Brain microvascular endothelial cell (primary cell): ENCODE measurements at regions not wholly inside any gene's neighbourhood (a gene's known extent, or its start where the extent isn't known, plus 50 kb on each side); places are given as distances from the start of the nearest gene placed in this dataset.

Experiments used
- DNase-seq: peaks from one replicate; pipeline ENCODE4 v3.0.0-alpha.2; 2020
- H3K27ac ChIP-seq: fragments of 250-450 bp; sonication (Bioruptor Pico); 2 replicates; pipeline ENCODE4 v1.5.1; 2020; ENCODE audit warnings: mild to moderate bottlenecking, moderate library complexity
- H3K27me3 ChIP-seq: fragments of 250-450 bp; sonication (Bioruptor Pico); replicated peaks from 2 replicates; pipeline ENCODE4 v1.5.1; 2020; ENCODE audit warnings: mild to moderate bottlenecking
- H3K36me3 ChIP-seq: fragments of 250-450 bp; sonication (Bioruptor Pico); replicated peaks from 2 replicates; pipeline ENCODE4 v1.5.1; 2020; ENCODE audit warnings: mild to moderate bottlenecking
- H3K4me3 ChIP-seq: 2 replicates; pipeline ENCODE4 v1.5.1; 2011; ENCODE audit warnings: low read depth, mild to moderate bottlenecking, control low read depth, low read length, moderate library complexity
- in situ Hi-C: cut with HindIII; loops from 2 replicates; pipeline ENCODE4 v1.10.0; 2017; ENCODE audit warnings: low sequenced_read_pairs, low pct_ligation_motif_present
- TF ChIP-seq, protein P1 (sequence below): IDR thresholded peaks from 2 replicates; pipeline ENCODE4 v1.5.1; 2011; ENCODE audit warnings: low read depth, mild to moderate bottlenecking, moderate library complexity, low read length, control low read depth, inconsistent platforms; ENCODE audit errors: missing control alignments

DNA sequence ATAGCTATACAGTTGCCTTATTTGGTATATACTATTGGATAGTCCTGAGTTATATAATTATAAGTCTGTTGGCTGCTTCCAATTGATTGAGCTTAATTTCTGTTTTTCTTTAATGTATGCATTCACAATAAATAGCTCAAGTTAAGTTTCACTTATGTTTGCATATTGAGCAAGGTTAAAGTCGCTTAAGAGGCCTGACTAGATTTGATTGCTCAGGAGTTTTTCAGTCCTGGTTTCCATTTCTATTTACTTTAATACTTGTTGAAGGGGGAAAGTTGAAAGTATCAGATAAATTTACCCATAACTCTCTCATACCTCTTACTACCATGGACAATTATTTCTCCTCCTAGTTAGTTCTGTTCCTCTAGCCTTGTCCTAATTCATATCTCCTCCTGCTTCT, 294.7 kb downstream of the ARL4A start:
- Histone ChIP-seq H3K36me3 (no peaks in the 10 kb centered on the region), H3K4me3 (no peak overlapping the region), H3K27ac (no peak overlapping the region), H3K27me3 (no peaks in the 10 kb centered on the region)
- DNase-seq, result no peak
- TF ChIP-seq, protein P1, sequence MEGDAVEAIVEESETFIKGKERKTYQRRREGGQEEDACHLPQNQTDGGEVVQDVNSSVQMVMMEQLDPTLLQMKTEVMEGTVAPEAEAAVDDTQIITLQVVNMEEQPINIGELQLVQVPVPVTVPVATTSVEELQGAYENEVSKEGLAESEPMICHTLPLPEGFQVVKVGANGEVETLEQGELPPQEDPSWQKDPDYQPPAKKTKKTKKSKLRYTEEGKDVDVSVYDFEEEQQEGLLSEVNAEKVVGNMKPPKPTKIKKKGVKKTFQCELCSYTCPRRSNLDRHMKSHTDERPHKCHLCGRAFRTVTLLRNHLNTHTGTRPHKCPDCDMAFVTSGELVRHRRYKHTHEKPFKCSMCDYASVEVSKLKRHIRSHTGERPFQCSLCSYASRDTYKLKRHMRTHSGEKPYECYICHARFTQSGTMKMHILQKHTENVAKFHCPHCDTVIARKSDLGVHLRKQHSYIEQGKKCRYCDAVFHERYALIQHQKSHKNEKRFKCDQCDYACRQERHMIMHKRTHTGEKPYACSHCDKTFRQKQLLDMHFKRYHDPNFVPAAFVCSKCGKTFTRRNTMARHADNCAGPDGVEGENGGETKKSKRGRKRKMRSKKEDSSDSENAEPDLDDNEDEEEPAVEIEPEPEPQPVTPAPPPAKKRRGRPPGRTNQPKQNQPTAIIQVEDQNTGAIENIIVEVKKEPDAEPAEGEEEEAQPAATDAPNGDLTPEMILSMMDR, result no peak
- in situ Hi-C loops, result no loop called here

DNA sequence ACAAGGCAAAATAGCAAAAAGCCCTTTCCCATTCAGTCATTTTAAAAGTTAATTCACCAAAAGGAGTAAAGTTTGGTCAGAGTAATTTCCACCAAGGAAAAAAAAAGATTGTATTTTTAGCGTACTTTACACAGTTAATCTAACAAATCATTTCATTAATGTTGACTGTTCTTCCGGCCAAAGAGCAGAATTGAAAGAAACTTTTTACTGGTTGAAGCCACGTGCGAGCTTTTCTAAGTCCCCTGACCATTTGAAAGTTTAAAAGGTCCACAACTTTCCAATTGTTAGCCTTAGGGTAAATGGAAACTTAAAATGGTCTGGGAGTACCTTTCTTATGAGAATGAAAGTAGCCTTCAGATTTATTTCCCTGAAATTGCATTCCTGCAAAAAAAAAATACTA, 296.7 kb downstream of the ARL4A start:
- Histone ChIP-seq H3K4me3 (no peak overlapping the region), H3K27ac (no peak overlapping the region), H3K36me3 (no peaks in the 10 kb centered on the region), H3K27me3 (no peaks in the 10 kb centered on the region)
- DNase-seq, result no peak
- in situ Hi-C loops, result no loop called here
- TF ChIP-seq, protein P1, result no peak

DNA sequence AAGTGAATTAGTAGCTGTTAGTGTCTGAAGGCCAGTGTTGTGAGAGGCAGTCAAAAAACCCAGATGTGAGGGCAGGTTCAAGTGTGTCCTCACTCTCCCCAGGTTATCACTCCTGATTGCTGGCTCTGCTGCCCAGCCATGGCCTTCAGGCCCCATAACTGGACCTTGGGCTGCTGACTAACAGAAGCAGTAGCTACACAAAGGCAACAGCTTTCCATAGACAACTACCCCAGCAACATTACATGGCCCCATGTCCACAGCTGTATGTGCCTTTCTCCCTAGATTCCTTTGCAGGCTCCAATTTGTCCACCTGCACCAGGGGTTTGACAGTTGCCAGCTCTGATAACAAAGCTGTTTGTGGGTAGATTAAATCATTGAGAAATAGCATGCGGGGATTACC, 297.8 kb downstream of the ARL4A start:
- H3K27ac ChIP-seq, result no peak overlapping the region
- no peaks in the 10 kb centered on the region for H3K36me3 ChIP-seq
- no peaks in the 10 kb centered on the region for H3K27me3 ChIP-seq
- DNase-seq, result no peak
- H3K4me3 ChIP-seq, result no peak overlapping the region
- in situ Hi-C loops, result no loop called here
- TF ChIP-seq, protein P1, result no peak

DNA sequence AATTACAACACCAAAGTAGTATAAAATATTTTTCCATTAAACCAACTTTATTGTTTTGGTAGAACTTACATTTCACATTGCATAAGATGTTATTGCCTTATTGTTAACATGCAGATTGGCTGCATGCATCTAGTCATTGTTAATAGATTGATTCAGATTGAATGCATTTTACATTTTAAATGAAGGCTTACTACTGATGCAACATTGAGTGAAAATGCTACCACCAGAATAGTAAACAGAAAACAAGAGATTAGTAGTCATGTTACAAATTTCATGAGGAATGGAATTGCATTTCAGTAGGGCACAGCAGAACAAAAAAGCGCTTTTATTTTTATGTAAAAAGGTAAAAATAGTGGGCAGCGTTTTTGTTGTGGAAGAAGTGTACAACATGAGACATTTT, 298.3 kb downstream of the ARL4A start:
- H3K36me3 ChIP-seq, result no peaks in the 10 kb centered on the region
- TF ChIP-seq, protein P1, result no peak
- H3K27ac ChIP-seq, result no peak overlapping the region
- in situ Hi-C loops, result no loop called here
- DNase-seq, result no peak
- H3K27me3 ChIP-seq, result no peaks in the 10 kb centered on the region
- H3K4me3 ChIP-seq, result no peak overlapping the region

DNA sequence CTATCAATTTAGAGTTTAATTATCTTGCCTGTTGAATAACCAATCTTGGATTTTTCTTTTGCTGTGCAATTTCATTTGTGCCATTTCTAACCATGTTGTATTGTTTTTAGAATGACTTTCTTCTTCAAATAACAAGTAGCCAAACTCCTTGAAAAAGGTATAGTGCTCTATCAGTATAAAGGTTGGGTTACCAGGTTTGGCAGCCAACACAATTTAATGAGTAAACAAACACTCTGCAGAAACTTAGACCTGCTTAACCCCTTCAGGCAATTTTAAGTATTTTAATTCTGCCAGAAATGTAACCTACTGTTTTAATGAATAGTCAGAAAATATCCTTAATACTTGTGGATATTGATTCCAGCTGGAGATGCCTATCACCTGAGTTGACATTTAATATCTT, 299.8 kb downstream of the ARL4A start:
- in situ Hi-C loops, result no loop called here
- H3K27me3 ChIP-seq, result no peaks in the 10 kb centered on the region
- no peaks in the 10 kb centered on the region for H3K36me3 ChIP-seq
- no peak overlapping the region for H3K4me3 ChIP-seq
- H3K27ac ChIP-seq, result no peak overlapping the region
- DNase-seq, result no peak
- TF ChIP-seq, protein P1, result no peak

DNA sequence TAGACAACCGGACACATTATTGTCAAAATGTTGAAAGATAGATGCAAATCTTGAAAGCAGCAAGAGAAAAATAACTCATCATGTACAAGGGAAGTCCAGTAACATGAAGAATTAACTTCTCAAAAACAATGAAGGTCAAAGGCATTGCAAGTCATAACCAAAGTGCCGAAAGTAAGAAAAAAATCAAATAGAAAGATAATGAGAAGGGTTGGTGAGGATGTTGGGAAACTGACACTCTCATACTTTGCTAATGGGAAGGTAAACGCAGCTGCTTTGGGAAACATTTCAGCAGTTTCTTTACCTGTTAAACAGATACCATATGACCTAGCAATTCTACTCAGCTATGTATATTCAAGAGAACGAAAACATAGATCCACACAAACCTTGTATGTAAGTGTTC, 303.0 kb downstream of the ARL4A start:
- Histone ChIP-seq H3K4me3 (no peak overlapping the region), H3K27ac (no peak overlapping the region), H3K36me3 (no peaks in the 10 kb centered on the region), H3K27me3 (no peaks in the 10 kb centered on the region)
- DNase-seq, result no peak
- TF ChIP-seq, protein P1, result no peak
- in situ Hi-C loops, result no loop called here
